Epidermal melanocyte (primary cell): ENCODE measurements at regions not wholly inside any gene's neighbourhood (a gene's known extent, or its start where the extent isn't known, plus 50 kb on each side); places are given as distances from the start of the nearest gene placed in this dataset.
"Not testable (repeated sequence)": the region's sequence is repeated elsewhere in the genome, so short reads cannot be mapped to it uniquely, and the experiment has no call there.

Experiments used
- DNase-seq: peaks from one replicate; pipeline ENCODE4 v3.0.0; 2011; ENCODE audit warnings: low spot score; ENCODE audit not compliant: insufficient read length

- not testable (repeated sequence) for DNase-seq
Observed at GRCh38 chr2:83790467-83790866, 668.6 kb downstream of the SUCLG1 start.

GRCh38 chr2:83789674-83790073, 669.4 kb downstream of the SUCLG1 start:
- not testable (repeated sequence) for DNase-seq

GRCh38 chr2:83788938-83789566, 670.0 kb downstream of the SUCLG1 start:
- not testable (repeated sequence) for DNase-seq

GRCh38 chr2:83787189-83787588, 671.9 kb downstream of the SUCLG1 start:
- DNase-seq = no peak

GRCh38 chr2:83786140-83786539, 672.9 kb downstream of the SUCLG1 start:
- no peak for DNase-seq

- DNase-seq = no peak
Observed at GRCh38 chr2:83784947-83785346, 674.1 kb downstream of the SUCLG1 start.

- no peak for DNase-seq
Observed at GRCh38 chr2:83784315-83784714, 674.8 kb downstream of the SUCLG1 start.

GRCh38 chr2:83782122-83782521, 677.0 kb downstream of the SUCLG1 start:
- no peak for DNase-seq

GRCh38 chr2:83764447-83765005, 694.6 kb downstream of the SUCLG1 start:
- DNase-seq = no peak

GRCh38 chr2:83757329-83757728, 701.8 kb downstream of the SUCLG1 start:
- no peak for DNase-seq

GRCh38 chr2:83756219-83756618, 702.9 kb downstream of the SUCLG1 start:
- no peak for DNase-seq

- DNase-seq = no peak
Observed at GRCh38 chr2:83747141-83747540, 711.9 kb downstream of the SUCLG1 start.

- DNase-seq = no peak
Observed at GRCh38 chr2:83744855-83745254, 714.2 kb downstream of the SUCLG1 start.

GRCh38 chr2:83742117-83742782, 716.8 kb downstream of the SUCLG1 start:
- peak; percentile 22 for DNase-seq

GRCh38 chr2:83730223-83730622, 728.9 kb downstream of the SUCLG1 start:
- no peak for DNase-seq

GRCh38 chr2:83725735-83726134, 733.3 kb downstream of the SUCLG1 start:
- no peak for DNase-seq

- DNase-seq = no peak
Observed at GRCh38 chr2:83705146-83705545, 753.9 kb downstream of the SUCLG1 start.

GRCh38 chr2:83703598-83703997, 755.5 kb downstream of the SUCLG1 start:
- no peak for DNase-seq

GRCh38 chr2:83696838-83697237, 762.2 kb downstream of the SUCLG1 start:
- DNase-seq = no peak

GRCh38 chr2:83695530-83695929, 763.5 kb downstream of the SUCLG1 start:
- no peak for DNase-seq

- no peak for DNase-seq
Observed at GRCh38 chr2:83695037-83695436, 764.0 kb downstream of the SUCLG1 start.

GRCh38 chr2:83689402-83689801, 769.7 kb downstream of the SUCLG1 start:
- no peak for DNase-seq

GRCh38 chr2:83686863-83687262, 772.2 kb downstream of the SUCLG1 start:
- DNase-seq = no peak
